CD14-positive monocyte (primary cell): ENCODE measurements at regions not wholly inside any gene's neighbourhood (a gene's known extent, or its start where the extent isn't known, plus 50 kb on each side); places are given as distances from the start of the nearest gene placed in this dataset.

Source experiments
- DNase-seq, 3 donors: peaks; one replicate each; pipeline ENCODE4 v3.0.0-alpha.2; 2011 to 2022
- H2AFZ ChIP-seq: 2 replicates; pipeline ENCODE4 v1.6.0; 2012; ENCODE audit warnings: mild to moderate bottlenecking, low read depth, low read length, inconsistent platforms; ENCODE audit not compliant: insufficient read depth, poor library complexity, severe bottlenecking
- H3K27ac ChIP-seq, 2 donors: 1 replicate in 1 of 2; 2 replicates in 1 of 2; pipeline ENCODE4 v1.5.1; 2012 to 2013; ENCODE audit warnings: low read length in 2 of 2, control low read depth in 1 of 2, inconsistent platforms in 1 of 2, low read depth in 1 of 2, mild to moderate bottlenecking in 1 of 2
- H3K27me3 ChIP-seq, 2 donors: one replicate each; pipeline versions ENCODE4 v1.6.0 to v1.6.1; 2011 to 2013; ENCODE audit warnings: low read length in 2 of 2; ENCODE audit not compliant: control insufficient read depth in 2 of 2, insufficient read depth in 2 of 2
- H3K36me3 ChIP-seq, 2 donors: replicated peaks in 1 of 2; 1 replicate in 1 of 2; 2 replicates in 1 of 2; pipeline versions ENCODE4 v1.5.1 to v1.6.1; 2012 to 2013; ENCODE audit warnings: low read length in 2 of 2, control low read depth in 1 of 2, inconsistent platforms in 1 of 2, mild to moderate bottlenecking in 1 of 2; ENCODE audit not compliant: insufficient read depth in 2 of 2, control insufficient read depth in 1 of 2
- H3K4me1 ChIP-seq, 2 donors: 1 replicate in 1 of 2; 2 replicates in 1 of 2; pipeline versions ENCODE4 v1.5.1 to v1.6.1; 2012 to 2013; ENCODE audit warnings: low read length in 2 of 2, control low read depth in 1 of 2, inconsistent platforms in 1 of 2, mild to moderate bottlenecking in 1 of 2, moderate library complexity in 1 of 2; ENCODE audit not compliant: insufficient read depth in 2 of 2, control insufficient read depth in 1 of 2
- H3K4me2 ChIP-seq: replicated peaks from 2 replicates; pipeline ENCODE3; 2012; ENCODE audit warnings: low read length, moderate library complexity, mild to moderate bottlenecking; ENCODE audit not compliant: poor library complexity, severe bottlenecking; ENCODE audit errors: extremely low read depth
- H3K4me3 ChIP-seq, 3 experiments: fragments of 200-600 bp in 1 of 3; sonication (generic) in 1 of 3; replicated peaks in 1 of 3; 1 replicate in 2 of 3; 2 replicates in 1 of 3; pipeline ENCODE4 v1.5.1; 2011 to 2013; ENCODE audit warnings: low read length in 3 of 3, mild to moderate bottlenecking in 3 of 3, control low read depth in 2 of 3, low read depth in 2 of 3, inconsistent platforms in 1 of 3, moderate library complexity in 1 of 3
- H3K79me2 ChIP-seq: 2 replicates; pipeline ENCODE4 v1.6.0; 2012; ENCODE audit warnings: mild to moderate bottlenecking, control low read depth, inconsistent platforms, low read length, moderate library complexity; ENCODE audit not compliant: insufficient read depth
- H3K9ac ChIP-seq: 2 replicates; pipeline ENCODE4 v1.6.0; 2017; ENCODE audit warnings: low read length, mild to moderate bottlenecking; ENCODE audit not compliant: insufficient read depth, poor library complexity, severe bottlenecking
- H3K9me3 ChIP-seq, 2 donors: replicated peaks in 1 of 2; 1 replicate in 1 of 2; 2 replicates in 1 of 2; pipeline versions ENCODE4 v1.5.1 to v1.6.1; 2012 to 2013; ENCODE audit warnings: low read length in 2 of 2, control low read depth in 1 of 2; ENCODE audit not compliant: control insufficient read depth in 1 of 2, insufficient read depth in 1 of 2
- H4K20me1 ChIP-seq: 2 replicates; pipeline ENCODE4 v1.6.0; 2012; ENCODE audit warnings: mild to moderate bottlenecking, low read length, control low read depth, moderate library complexity; ENCODE audit not compliant: insufficient read depth
- H3K27ac Mint-ChIP-seq, 7 donors: one replicate each; pipeline ENCODE4 v1.8.0; 2020; ENCODE audit warnings: mild to moderate bottlenecking in 7 of 7, mixed read lengths in 7 of 7, moderate library complexity in 6 of 7, inconsistent platforms in 2 of 7
- H3K27me3 Mint-ChIP-seq, 3 donors: one replicate each; pipeline ENCODE4 v1.8.0; 2021 to 2022; ENCODE audit warnings: low read depth in 3 of 3, mild to moderate bottlenecking in 3 of 3, mixed read lengths in 3 of 3, moderate library complexity in 3 of 3, inconsistent platforms in 1 of 3
- H3K36me3 Mint-ChIP-seq, 2 donors: one replicate each; pipeline ENCODE4 v1.8.0; 2020; ENCODE audit warnings: mixed read lengths in 2 of 2, inconsistent platforms in 1 of 2, mild to moderate bottlenecking in 1 of 2
- H3K4me1 Mint-ChIP-seq: one replicate; pipeline ENCODE4 v1.8.0; 2020; ENCODE audit warnings: mild to moderate bottlenecking, mixed read lengths
- H3K4me3 Mint-ChIP-seq, 2 donors: one replicate each; pipeline ENCODE4 v1.8.0; 2020; ENCODE audit warnings: mild to moderate bottlenecking in 2 of 2, mixed read lengths in 2 of 2, moderate library complexity in 1 of 2
- H3K9me3 Mint-ChIP-seq, 7 donors: one replicate each; pipeline ENCODE4 v1.8.0; 2020 to 2022; ENCODE audit warnings: mixed read lengths in 7 of 7, mild to moderate bottlenecking in 6 of 7, moderate library complexity in 6 of 7, inconsistent platforms in 2 of 7
- CTCF ChIP-seq: fragments of 200-600 bp; IDR thresholded peaks from one replicate; pipeline ENCODE4 v1.8.0; 2022; ENCODE audit warnings: antibody characterized with exemption, mild to moderate bottlenecking
- WGBS: methylation state at CpG from one replicate; pipeline ENCODE4 v1.1.5; 2013; ENCODE audit warnings: missing lambda C conversion rate; ENCODE audit not compliant: insufficient coverage; 5-methylcytosine and 5-hydroxymethylcytosine counted together
- intact Hi-C, 2 donors: fragments of 100-400 bp; cut with micrococcal nuclease; formaldehyde crosslinking; loops; one replicate each; pipeline versions ENCODE4 v1.15.0 to v1.15.1; 2023

DNA sequence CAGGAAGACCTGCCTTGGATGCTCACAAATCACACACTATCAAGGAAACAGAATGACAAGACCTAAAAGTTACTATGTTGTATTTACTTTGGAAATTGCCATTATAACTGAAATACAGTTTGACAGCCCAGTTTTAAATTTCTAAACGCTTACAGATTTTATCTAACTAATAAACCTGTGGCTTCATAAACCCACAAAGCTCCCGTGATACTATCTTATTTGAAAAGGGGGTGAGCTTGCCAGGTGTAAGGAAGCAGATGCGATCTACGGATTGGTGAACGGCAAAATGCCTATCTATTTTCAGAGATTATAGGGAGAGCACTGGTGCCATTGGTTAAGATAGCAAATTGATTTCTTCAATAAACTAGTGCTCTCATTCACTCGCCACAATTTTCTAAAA, 485.5 kb downstream of the BCAT1 start:
- Histone ChIP-seq H3K4me2 (no peak overlapping the region), H3K79me2 (no peaks in the 10 kb centered on the region), H4K20me1 (no peaks in the 10 kb centered on the region), H3K27me3 (no peaks in the 10 kb centered on the region), H3K4me3 (no peak overlapping the region), H3K4me1 (peaks cover 9 to 12% of the 10 kb centered on the region in 2 donors), H2AFZ (no peak overlapping the region), H3K36me3 (no peaks in the 10 kb centered on the region), H3K9me3 (no peaks in the 10 kb centered on the region), H3K9ac (no peak overlapping the region), H3K27ac (no peak overlapping the region)
- Mint-ChIP-seq H3K36me3 (no peaks in the 10 kb centered on the region), H3K27me3 (peaks cover 0 to 6% (median 5%) of the 10 kb centered on the region in 3 donors), H3K27ac (no peak overlapping the region), H3K9me3 (peaks cover 0 to 3% (median 0%) of the 10 kb centered on the region in 7 donors), H3K4me3 (no peak overlapping the region), H3K4me1 (peaks cover 19% of the 10 kb centered on the region)
- TF ChIP-seq CTCF = no peak
- WGBS = no CpG with 5 or more reads among the region's 6 CpGs
- intact Hi-C loops = no loop called here
- no peak for DNase-seq

DNA sequence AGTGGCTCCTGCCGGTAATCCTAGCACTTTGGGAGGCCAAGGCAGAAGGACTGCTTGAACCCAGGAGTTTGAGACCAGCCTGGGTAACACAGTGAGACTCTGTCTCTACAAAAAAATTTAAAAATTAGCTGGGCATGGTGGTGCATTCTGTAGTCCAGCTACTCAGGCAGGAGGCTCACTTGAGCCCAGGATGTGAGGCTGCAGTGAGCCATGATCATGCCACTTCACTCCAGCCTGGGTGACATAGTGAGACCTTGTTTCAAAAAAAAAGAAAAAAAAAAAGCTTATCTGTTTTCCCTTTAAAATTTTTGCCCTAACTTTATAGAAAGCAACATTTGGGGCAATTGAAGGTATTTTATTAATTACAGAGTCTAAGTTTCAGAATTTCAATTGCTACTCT, 486.0 kb downstream of the BCAT1 start:
- Histone ChIP-seq H3K4me2 (no peak overlapping the region), H3K27ac (no peak overlapping the region), H3K27me3 (no peaks in the 10 kb centered on the region), H2AFZ (no peak overlapping the region), H3K4me1 (peaks cover 9 to 12% of the 10 kb centered on the region in 2 donors), H4K20me1 (no peaks in the 10 kb centered on the region), H3K4me3 (no peak overlapping the region), H3K9ac (no peak overlapping the region), H3K36me3 (no peaks in the 10 kb centered on the region), H3K79me2 (no peaks in the 10 kb centered on the region), H3K9me3 (no peaks in the 10 kb centered on the region)
- no peak overlapping the region for H3K4me3 Mint-ChIP-seq
- intact Hi-C loops = no loop called here
- no peak for TF ChIP-seq CTCF
- no peak for DNase-seq
- H3K9me3 Mint-ChIP-seq = peaks cover 0 to 3% (median 0%) of the 10 kb centered on the region in 7 donors
- WGBS = no CpG with 5 or more reads among the region's 1 CpG
- no peak overlapping the region for H3K27ac Mint-ChIP-seq
- peaks cover 18% of the 10 kb centered on the region for H3K4me1 Mint-ChIP-seq
- peaks cover 0 to 6% (median 5%) of the 10 kb centered on the region in 3 donors for H3K27me3 Mint-ChIP-seq
- H3K36me3 Mint-ChIP-seq = no peaks in the 10 kb centered on the region
